DMS79 (cell line): ENCODE measurements at regions not wholly inside any gene's neighbourhood (a gene's known extent, or its start where the extent isn't known, plus 50 kb on each side); places are given as distances from the start of the nearest gene placed in this dataset.

ENCODE experiments used
- DNase-seq: peaks from one replicate; lab custom pipeline; 2025; lab: John Stamatoyannopoulos, UW

GRCh38 chr14:56918849-56919574, 108.7 kb upstream of the OTX2 start:
- DNase-seq = no peak

- no peak for DNase-seq
Observed at GRCh38 chr14:56905282-56905681, 95.0 kb upstream of the OTX2 start.

GRCh38 chr14:56903304-56903969, 93.2 kb upstream of the OTX2 start:
- no peak for DNase-seq

GRCh38 chr14:56902385-56902784, 92.1 kb upstream of the OTX2 start:
- no peak for DNase-seq

- no peak for DNase-seq
Observed at GRCh38 chr14:56900726-56901125, 90.4 kb upstream of the OTX2 start.

- no peak for DNase-seq
Observed at GRCh38 chr14:56899829-56900228, 89.5 kb upstream of the OTX2 start.

GRCh38 chr14:56896922-56897321, 86.6 kb upstream of the OTX2 start:
- DNase-seq = no peak

GRCh38 chr14:56896231-56896630, 86.0 kb upstream of the OTX2 start:
- DNase-seq = no peak

GRCh38 chr14:56895154-56895553, 84.9 kb upstream of the OTX2 start:
- DNase-seq = no peak

- DNase-seq = no peak
Observed at GRCh38 chr14:56894591-56894991, 84.3 kb upstream of the OTX2 start.

- DNase-seq = no peak
Observed at GRCh38 chr14:56892959-56893358, 82.7 kb upstream of the OTX2 start.

GRCh38 chr14:56891226-56891625, 80.9 kb upstream of the OTX2 start:
- no peak for DNase-seq

GRCh38 chr14:56889705-56890104, 79.4 kb upstream of the OTX2 start:
- DNase-seq = no peak

- DNase-seq = no peak
Observed at GRCh38 chr14:56888274-56888673, 78.0 kb upstream of the OTX2 start.

- no peak for DNase-seq
Observed at GRCh38 chr14:56887216-56887615, 76.9 kb upstream of the OTX2 start.

- no peak for DNase-seq
Observed at GRCh38 chr14:56886471-56887062, 76.3 kb upstream of the OTX2 start.

GRCh38 chr14:56885825-56886224, 75.5 kb upstream of the OTX2 start:
- no peak for DNase-seq

GRCh38 chr14:56884617-56885016, 74.3 kb upstream of the OTX2 start:
- DNase-seq = no peak

GRCh38 chr14:56881181-56881580, 70.9 kb upstream of the OTX2 start:
- no peak for DNase-seq

- DNase-seq = no peak
Observed at GRCh38 chr14:56878766-56879165, 68.5 kb upstream of the OTX2 start.

GRCh38 chr14:56875104-56875675, 64.9 kb upstream of the OTX2 start:
- DNase-seq = no peak

GRCh38 chr14:56874375-56874774, 64.1 kb upstream of the OTX2 start:
- DNase-seq = no peak

GRCh38 chr14:56870336-56870735, 60.1 kb upstream of the OTX2 start:
- no peak for DNase-seq
